ENCODE measurements at regions not wholly inside any gene's neighbourhood (a gene's known extent, or its start where the extent isn't known, plus 50 kb on each side); places are given as distances from the start of the nearest gene placed in this dataset.

DNA sequence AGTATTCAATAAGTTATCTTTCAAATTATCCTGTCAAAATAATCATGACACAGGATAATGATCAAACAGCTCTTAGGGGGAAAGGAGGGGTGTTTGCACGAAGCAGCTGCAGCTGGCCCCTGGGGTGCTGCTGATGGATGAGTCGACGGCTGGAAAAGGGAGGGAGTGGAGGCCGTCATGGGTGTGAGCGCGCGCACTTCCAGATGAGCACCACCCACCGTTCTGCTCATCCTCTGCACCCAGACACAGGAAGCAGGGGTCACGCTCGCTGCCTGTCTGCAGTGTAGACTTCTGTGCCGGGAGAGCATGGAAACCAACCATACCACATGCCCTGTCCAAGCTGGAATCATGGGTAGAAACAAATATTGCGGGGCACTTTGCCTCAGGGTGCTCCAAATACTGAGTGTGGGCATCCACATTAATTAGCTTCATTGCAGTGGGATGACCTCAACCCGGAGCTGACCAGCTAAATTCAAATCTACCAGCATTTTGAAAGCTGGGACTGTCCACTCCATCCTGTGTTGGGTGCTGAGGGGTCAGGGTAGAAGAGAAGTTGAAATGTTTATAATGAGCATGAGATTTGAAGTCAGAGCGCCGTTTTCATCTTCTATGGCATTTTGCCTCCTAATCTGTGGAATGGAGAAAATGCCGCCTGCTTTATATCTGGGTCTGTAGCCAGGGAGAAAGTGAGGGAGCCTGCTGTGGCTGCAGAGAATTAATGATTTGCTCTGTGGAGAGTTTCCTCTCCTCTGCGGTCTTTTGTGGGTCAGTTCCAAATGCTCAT, 802.4 kb downstream of the TBC1D22A start:
- Histone ChIP-seq H3K4me3 (ENCODE audit: control extremely low read depth in 1 of 5, extremely low read depth in 1 of 5, insufficient read depth in 1 of 5, low read depth in 2 of 5, low read length in 4 of 5) (no peak overlapping the region), H3K9ac (ENCODE audit: low read length) (no peak overlapping the region), H3K79me2 (ENCODE audit: control insufficient read depth, insufficient read depth, low read length) (no peaks in the 10 kb centered on the region), H3K4me1 (ENCODE audit: control insufficient read depth in 2 of 2, insufficient read depth in 2 of 2, low read length in 2 of 2) (no peaks in the 10 kb centered on the region), H3K9me3 (ENCODE audit: control extremely low read depth in 1 of 3, control insufficient read depth in 2 of 3, insufficient read depth in 1 of 3, low read length in 2 of 3) (peaks cover 0 to 3% (median 0%) of the 10 kb centered on the region in 3 donors), H3K36me3 (replicated peaks in 1 of 2; ENCODE audit: control extremely low read depth in 1 of 2, control insufficient read depth in 1 of 2, extremely low read depth in 1 of 2, insufficient read depth in 2 of 2, low read length in 1 of 2) (no peaks in the 10 kb centered on the region), H2AFZ (ENCODE audit: insufficient read depth, low read depth, low read length, poor library complexity, severe bottlenecking) (no peak overlapping the region), H3K4me2 (replicated peaks; ENCODE audit: low read depth, low read length, poor library complexity, severe bottlenecking) (no peak overlapping the region), H3K27ac (ENCODE audit: low read length in 2 of 2) (no peak overlapping the region), H3K27me3 (replicated peaks in 1 of 4; ENCODE audit: control extremely low read depth in 1 of 4, control insufficient read depth in 3 of 4, insufficient read depth in 4 of 4, low read length in 3 of 4) (no peaks in the 10 kb centered on the region), H4K20me1 (ENCODE audit: control insufficient read depth, insufficient read depth, low read length, poor library complexity, severe bottlenecking) (no peaks in the 10 kb centered on the region)
- Mint-ChIP-seq H3K4me1 (no peaks in the 10 kb centered on the region), H3K27ac (no peak overlapping the region), H3K27me3 (peaks cover 3% of the 10 kb centered on the region), H3K9me3 (ENCODE audit: insufficient read depth) (no peaks in the 10 kb centered on the region), H3K4me3 (no peak overlapping the region)
- ChIA-PET CTCF (no interaction called here), POLR2A (no interaction called here)
- no peak for DNase-seq
- intact Hi-C loops (cut with micrococcal nuclease), result no loop called here
- WGBS (ENCODE audit: insufficient coverage), result 77% methylated on average over 12 of the region's 17 CpGs
- ATAC-seq (ENCODE audit: low read depth), result no peak
- TF ChIP-seq EZH2 (IDR thresholded peaks at IDR 0.05; ENCODE audit: borderline replicate concordance, insufficient read depth, low read depth, low read length, poor library complexity, severe bottlenecking), result no peak
- TF ChIP-seq, protein P1, sequence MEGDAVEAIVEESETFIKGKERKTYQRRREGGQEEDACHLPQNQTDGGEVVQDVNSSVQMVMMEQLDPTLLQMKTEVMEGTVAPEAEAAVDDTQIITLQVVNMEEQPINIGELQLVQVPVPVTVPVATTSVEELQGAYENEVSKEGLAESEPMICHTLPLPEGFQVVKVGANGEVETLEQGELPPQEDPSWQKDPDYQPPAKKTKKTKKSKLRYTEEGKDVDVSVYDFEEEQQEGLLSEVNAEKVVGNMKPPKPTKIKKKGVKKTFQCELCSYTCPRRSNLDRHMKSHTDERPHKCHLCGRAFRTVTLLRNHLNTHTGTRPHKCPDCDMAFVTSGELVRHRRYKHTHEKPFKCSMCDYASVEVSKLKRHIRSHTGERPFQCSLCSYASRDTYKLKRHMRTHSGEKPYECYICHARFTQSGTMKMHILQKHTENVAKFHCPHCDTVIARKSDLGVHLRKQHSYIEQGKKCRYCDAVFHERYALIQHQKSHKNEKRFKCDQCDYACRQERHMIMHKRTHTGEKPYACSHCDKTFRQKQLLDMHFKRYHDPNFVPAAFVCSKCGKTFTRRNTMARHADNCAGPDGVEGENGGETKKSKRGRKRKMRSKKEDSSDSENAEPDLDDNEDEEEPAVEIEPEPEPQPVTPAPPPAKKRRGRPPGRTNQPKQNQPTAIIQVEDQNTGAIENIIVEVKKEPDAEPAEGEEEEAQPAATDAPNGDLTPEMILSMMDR (IDR thresholded peaks at IDR 0.05), result no peak

DNA sequence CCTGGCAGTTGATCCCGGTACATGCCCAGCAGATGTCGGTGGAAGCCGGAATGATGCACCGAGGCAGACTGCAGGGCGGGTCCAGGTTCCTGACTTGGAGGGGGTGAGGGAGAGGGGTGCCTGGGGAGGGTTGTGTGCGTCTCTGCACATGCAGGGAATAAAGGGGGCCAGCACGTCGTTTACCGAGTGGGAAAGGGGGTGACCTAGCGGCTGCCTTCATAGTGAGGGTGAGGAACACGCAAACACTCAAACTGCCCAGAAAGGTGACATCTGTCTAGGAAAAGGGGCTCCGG, 801.7 kb downstream of the TBC1D22A start:
- Histone ChIP-seq H3K36me3 (replicated peaks in 1 of 2; ENCODE audit: control extremely low read depth in 1 of 2, control insufficient read depth in 1 of 2, extremely low read depth in 1 of 2, insufficient read depth in 2 of 2, low read length in 1 of 2) (no peaks in the 10 kb centered on the region), H3K9ac (ENCODE audit: low read length) (no peak overlapping the region), H3K4me1 (ENCODE audit: control insufficient read depth in 2 of 2, insufficient read depth in 2 of 2, low read length in 2 of 2) (no peaks in the 10 kb centered on the region), H3K4me3 (ENCODE audit: control extremely low read depth in 1 of 5, extremely low read depth in 1 of 5, insufficient read depth in 1 of 5, low read depth in 2 of 5, low read length in 4 of 5) (no peak overlapping the region), H3K27me3 (replicated peaks in 1 of 4; ENCODE audit: control extremely low read depth in 1 of 4, control insufficient read depth in 3 of 4, insufficient read depth in 4 of 4, low read length in 3 of 4) (no peaks in the 10 kb centered on the region), H3K79me2 (ENCODE audit: control insufficient read depth, insufficient read depth, low read length) (no peaks in the 10 kb centered on the region), H3K9me3 (ENCODE audit: control extremely low read depth in 1 of 3, control insufficient read depth in 2 of 3, insufficient read depth in 1 of 3, low read length in 2 of 3) (peaks cover 0 to 3% (median 0%) of the 10 kb centered on the region in 3 donors), H2AFZ (ENCODE audit: insufficient read depth, low read depth, low read length, poor library complexity, severe bottlenecking) (no peak overlapping the region), H4K20me1 (ENCODE audit: control insufficient read depth, insufficient read depth, low read length, poor library complexity, severe bottlenecking) (no peaks in the 10 kb centered on the region), H3K4me2 (replicated peaks; ENCODE audit: low read depth, low read length, poor library complexity, severe bottlenecking) (no peak overlapping the region), H3K27ac (ENCODE audit: low read length in 2 of 2) (no peak overlapping the region)
- WGBS (ENCODE audit: insufficient coverage), result 98% methylated on average over 11 of the region's 12 CpGs
- intact Hi-C loops (cut with micrococcal nuclease), result no loop called here
- ChIA-PET POLR2A (no interaction called here), CTCF (no interaction called here)
- TF ChIP-seq EZH2 (IDR thresholded peaks at IDR 0.05; ENCODE audit: borderline replicate concordance, insufficient read depth, low read depth, low read length, poor library complexity, severe bottlenecking), result no peak
- TF ChIP-seq, protein P1 (IDR thresholded peaks at IDR 0.05), result no peak
- peaks cover 3% of the 10 kb centered on the region for H3K27me3 Mint-ChIP-seq
- DNase-seq (no peak), ATAC-seq (ENCODE audit: low read depth) (no peak)
- no peaks in the 10 kb centered on the region for H3K9me3 Mint-ChIP-seq (ENCODE audit: insufficient read depth)
- H3K27ac Mint-ChIP-seq, result no peak overlapping the region
- no peaks in the 10 kb centered on the region for H3K4me1 Mint-ChIP-seq
- H3K4me3 Mint-ChIP-seq, result no peak overlapping the region
